A549 (cell line): ENCODE measurements at regions not wholly inside any gene's neighbourhood (a gene's known extent, or its start where the extent isn't known, plus 50 kb on each side); places are given as distances from the start of the nearest gene placed in this dataset.

Experiments used
- ATAC-seq, 2 experiments: fragments of 200-7000 bp in 1 of 2; fragments of >200 bp in 1 of 2; cut with Nextera tagmentation in 1 of 2; cut with Tn5 transposase in 1 of 2; 3 replicates each; pipeline versions ENCODE4 v1.8.0 to v1.9.1; 2018 to 2020; ENCODE audit warnings: mild to moderate bottlenecking in 1 of 2, moderate library complexity in 1 of 2
- CTCF ChIA-PET: fragments of 300-600 bp; sonication (Branson Sonifier 250); formaldehyde crosslinking; extraction: SDS; loops from one replicate; lab custom pipeline; 2021; ENCODE audit warnings: antibody characterized with exemption, inconsistent platforms; lab: Yijun Ruan, JAX
- POLR2A ChIA-PET: fragments of 350-600 bp; formaldehyde crosslinking; extraction: SDS; loops from one replicate; lab custom pipeline; 2021; ENCODE audit warnings: antibody characterized with exemption, inconsistent platforms; lab: Yijun Ruan, JAX
- DNase-seq, 2 experiments: peaks; one replicate each; pipeline versions ENCODE4 v3.0.0 to v3.0.0-alpha.2; 2011 to 2016; ENCODE audit warnings: low read depth in 1 of 2, low spot score in 1 of 2
- FAIRE-seq: peaks from 2 replicates; lab custom pipeline; 2011; peaks lifted over from hg19 to GRCh38; lab: Jason Lieb, UNC
- H3K27ac ChIP-seq, 2 experiments: fragments of >200 bp; sonication (Bioruptor Twin); formaldehyde crosslinking; 3 replicates each; pipeline ENCODE4 v1.5.1; 2016 to 2017
- H3K4me1 ChIP-seq: fragments of >200 bp; sonication (Bioruptor Twin); formaldehyde crosslinking; 3 replicates; pipeline ENCODE4 v1.6.1; 2016
- H3K4me2 ChIP-seq: fragments of >200 bp; sonication (Bioruptor Twin); formaldehyde crosslinking; 3 replicates; pipeline ENCODE4 v1.6.1; 2016
- H3K4me3 ChIP-seq: fragments of >200 bp; sonication (Bioruptor Twin); formaldehyde crosslinking; 3 replicates; pipeline ENCODE4 v1.5.1; 2016
- H3K9me3 ChIP-seq: fragments of >200 bp; sonication (Bioruptor Twin); formaldehyde crosslinking; 3 replicates; pipeline ENCODE4 v1.6.1; 2016
- CEBPB ChIP-seq, 2 experiments: fragments of >200 bp in 1 of 2; sonication (Bioruptor Twin) in 1 of 2; formaldehyde crosslinking in 1 of 2; IDR thresholded peaks; 2 replicates each; pipeline ENCODE4 v1.6.1; 2012 to 2016
- JUNB ChIP-seq: fragments of >200 bp; sonication (Bioruptor Twin); formaldehyde crosslinking; IDR thresholded peaks from 2 replicates; pipeline ENCODE4 v1.6.1; 2016
- MAX ChIP-seq: IDR thresholded peaks from 2 replicates; pipeline ENCODE4 v1.6.1; 2012
- PHF8 ChIP-seq: fragments of 200-600 bp; sonication (generic); IDR thresholded peaks from 2 replicates; pipeline ENCODE4 v1.6.1; 2016; ENCODE audit warnings: low read depth, mild to moderate bottlenecking, antibody characterized with exemption, moderate library complexity, borderline replicate concordance
- RCOR1 ChIP-seq: fragments of 150-350 bp; IDR thresholded peaks from 2 replicates; pipeline ENCODE4 v1.6.1; 2014; ENCODE audit warnings: antibody characterized with exemption, low read length, low read depth
- RFX5 ChIP-seq: fragments of 450-650 bp; IDR thresholded peaks from 2 replicates; pipeline ENCODE4 v1.7.1; 2014; ENCODE audit warnings: antibody characterized with exemption, mild to moderate bottlenecking, moderate library complexity
- RNF2 ChIP-seq: fragments of 200-600 bp; sonication (generic); IDR thresholded peaks from 2 replicates; pipeline ENCODE4 v1.6.1; 2016; ENCODE audit warnings: low read depth, mild to moderate bottlenecking, antibody characterized with exemption, moderate library complexity, borderline replicate concordance
- SMC3 ChIP-seq: fragments of >200 bp; sonication (Bioruptor Twin); formaldehyde crosslinking; IDR thresholded peaks from 3 replicates; pipeline ENCODE4 v1.6.1; 2018; ENCODE audit warnings: inconsistent platforms
- WGBS: methylation state at CpG from one replicate; pipeline ENCODE4 v1.1.6; 2017; ENCODE audit errors: missing lambda C conversion rate; 5-methylcytosine and 5-hydroxymethylcytosine counted together
- small RNA-seq, 6 experiments: library from RNA; depleted of rRNA; stranded (forward); fragments of <200 nt; gene quantifications; one replicate each; pipeline ENCODE3, GENCODE V24; 2012

DNA sequence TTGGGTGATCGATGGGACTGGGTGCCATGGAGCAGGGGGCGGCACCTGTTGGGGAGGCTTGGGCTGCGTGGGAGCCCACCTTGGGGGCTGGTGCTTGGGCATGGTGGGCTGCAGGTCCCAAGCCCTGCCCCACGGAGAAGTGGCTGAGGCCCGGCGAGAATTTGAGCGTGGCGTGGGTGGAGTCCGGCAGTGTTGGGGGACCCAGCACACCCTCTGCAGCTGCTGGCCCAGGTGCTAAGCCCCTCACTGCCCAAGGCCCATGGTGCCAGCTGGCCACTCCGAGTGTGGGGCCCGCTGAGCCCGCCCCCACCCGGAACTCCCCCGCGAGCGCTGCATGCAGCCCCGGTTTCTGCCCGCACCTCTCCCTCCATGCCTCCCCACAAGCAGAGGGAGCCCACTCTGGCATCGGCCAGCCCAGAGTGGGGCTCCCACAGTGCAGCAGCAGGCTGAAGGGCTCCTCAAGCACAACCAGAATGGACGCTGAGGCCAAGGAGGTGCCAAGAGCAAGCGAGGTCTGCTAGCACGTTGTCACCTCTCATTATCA is 1178.6 kb upstream of the CDH10 start:
- no peaks in the 10 kb centered on the region for H3K9me3 ChIP-seq
- TF ChIP-seq PHF8 (no peak), RFX5 (no peak), CEBPB (IDR thresholded peaks at IDR 0.05) (no peak), SMC3 (no peak), RCOR1 (no peak), RNF2 (no peak), JUNB (no peak), MAX (no peak)
- no peaks in the 10 kb centered on the region for H3K4me1 ChIP-seq
- FAIRE-seq (no peak), DNase-seq (no peak), ATAC-seq (no peak)
- H3K27ac ChIP-seq: no peak overlapping the region
- ChIA-PET CTCF (no interaction called here), POLR2A (no interaction called here)
- no peak overlapping the region for H3K4me3 ChIP-seq
- 47% methylated on average over 6 of the region's 22 CpGs for WGBS
- H3K4me2 ChIP-seq: no peak overlapping the region

Small RNA genes in the stretch of these regions (small RNA-seq; reads per million reads assigned to genes)
- gene AC113347.2 (0 reads per million in 6 experiments), gene AC113347.3 (0 reads per million in 6 experiments), gene RNU4-43P (0 reads per million in 6 experiments)
